ENCODE measurements at regions not wholly inside any gene's neighbourhood (a gene's known extent, or its start where the extent isn't known, plus 50 kb on each side); places are given as distances from the start of the nearest gene placed in this dataset.
"Not testable (repeated sequence)": the region's sequence is repeated elsewhere in the genome, so short reads cannot be mapped to it uniquely, and the experiment has no call there.

GRCh38 chr14:105705862-105706700, 179.7 kb downstream of the TMEM121 start:
- not testable (repeated sequence) for H3K9me3 Mint-ChIP-seq (ENCODE audit: unreplicated experiment); H3K4me1 Mint-ChIP-seq (ENCODE audit: unreplicated experiment); H3K27ac Mint-ChIP-seq (ENCODE audit: unreplicated experiment); DNase-seq (ENCODE audit: extremely low spot score, unreplicated experiment); H3K4me3 Mint-ChIP-seq (ENCODE audit: unreplicated experiment); H3K27me3 Mint-ChIP-seq (ENCODE audit: unreplicated experiment); H3K36me3 Mint-ChIP-seq (ENCODE audit: unreplicated experiment)

- DNase-seq (ENCODE audit: extremely low spot score, unreplicated experiment); H3K9me3 Mint-ChIP-seq (ENCODE audit: unreplicated experiment); H3K4me1 Mint-ChIP-seq (ENCODE audit: unreplicated experiment); H3K27me3 Mint-ChIP-seq (ENCODE audit: unreplicated experiment); H3K27ac Mint-ChIP-seq (ENCODE audit: unreplicated experiment); H3K36me3 Mint-ChIP-seq (ENCODE audit: unreplicated experiment); H3K4me3 Mint-ChIP-seq (ENCODE audit: unreplicated experiment): not testable (repeated sequence)
These were observed 180.3 kb downstream of the TMEM121 start for GRCh38 chr14:105706701-105707019.

DNA sequence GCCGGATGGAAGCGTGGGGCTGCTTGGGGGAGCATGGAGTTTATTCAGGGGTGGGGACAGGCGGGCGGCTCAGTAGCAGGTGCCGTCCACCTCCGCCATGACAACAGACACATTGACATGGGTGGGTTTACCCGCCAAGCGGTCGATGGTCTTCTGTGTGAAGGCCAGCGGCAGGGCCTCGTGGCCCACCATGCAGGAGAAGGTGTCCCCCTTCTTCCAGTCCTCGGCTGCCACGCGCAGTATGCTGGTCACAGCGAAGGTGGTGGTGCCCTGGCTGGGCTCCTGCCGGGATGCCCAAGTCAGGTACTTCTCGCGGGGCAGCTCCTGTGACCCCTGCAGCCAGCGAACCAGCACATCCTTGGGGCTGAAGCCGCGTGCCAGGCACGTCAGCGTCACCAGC, 180.7 kb downstream of the TMEM121 start:
- H3K4me1 Mint-ChIP-seq (ENCODE audit: unreplicated experiment); H3K4me3 Mint-ChIP-seq (ENCODE audit: unreplicated experiment); H3K36me3 Mint-ChIP-seq (ENCODE audit: unreplicated experiment); H3K27ac Mint-ChIP-seq (ENCODE audit: unreplicated experiment); H3K27me3 Mint-ChIP-seq (ENCODE audit: unreplicated experiment); H3K9me3 Mint-ChIP-seq (ENCODE audit: unreplicated experiment): not testable (repeated sequence)
- DNase-seq (ENCODE audit: extremely low spot score, unreplicated experiment) = peak; percentile 86

DNA sequence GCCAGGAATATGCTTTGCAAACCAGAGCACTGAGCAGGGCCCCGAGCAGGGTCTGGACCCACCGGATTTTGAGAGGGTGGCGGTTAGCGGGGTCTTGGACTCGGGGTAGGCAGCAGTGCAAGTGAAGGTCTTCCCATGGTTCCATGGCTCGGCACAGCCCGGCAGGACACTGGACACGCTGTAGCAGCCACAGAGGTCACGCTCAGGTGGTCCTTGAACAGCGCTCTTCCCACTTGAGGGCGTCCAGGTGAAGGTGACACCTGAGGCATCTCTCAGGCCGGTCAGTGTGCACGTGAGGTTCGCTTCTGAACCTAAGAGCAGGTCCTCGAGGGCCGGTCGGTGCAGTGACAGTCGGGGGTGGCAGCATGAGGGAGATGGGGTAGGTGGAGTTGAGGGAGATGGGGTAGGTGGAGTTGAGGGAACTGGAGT, 181.4 kb downstream of the TMEM121 start:
- H3K4me1 Mint-ChIP-seq (ENCODE audit: unreplicated experiment); H3K36me3 Mint-ChIP-seq (ENCODE audit: unreplicated experiment); H3K27ac Mint-ChIP-seq (ENCODE audit: unreplicated experiment); H3K4me3 Mint-ChIP-seq (ENCODE audit: unreplicated experiment); DNase-seq (ENCODE audit: extremely low spot score, unreplicated experiment); H3K27me3 Mint-ChIP-seq (ENCODE audit: unreplicated experiment); H3K9me3 Mint-ChIP-seq (ENCODE audit: unreplicated experiment): not testable (repeated sequence)

- not testable (repeated sequence) for H3K27ac Mint-ChIP-seq (ENCODE audit: unreplicated experiment); H3K36me3 Mint-ChIP-seq (ENCODE audit: unreplicated experiment); H3K4me3 Mint-ChIP-seq (ENCODE audit: unreplicated experiment); H3K4me1 Mint-ChIP-seq (ENCODE audit: unreplicated experiment); H3K9me3 Mint-ChIP-seq (ENCODE audit: unreplicated experiment); H3K27me3 Mint-ChIP-seq (ENCODE audit: unreplicated experiment)
- peak; percentile 84 for DNase-seq (ENCODE audit: extremely low spot score, unreplicated experiment)
These were observed 182.1 kb downstream of the TMEM121 start for GRCh38 chr14:105708251-105709134.

DNA sequence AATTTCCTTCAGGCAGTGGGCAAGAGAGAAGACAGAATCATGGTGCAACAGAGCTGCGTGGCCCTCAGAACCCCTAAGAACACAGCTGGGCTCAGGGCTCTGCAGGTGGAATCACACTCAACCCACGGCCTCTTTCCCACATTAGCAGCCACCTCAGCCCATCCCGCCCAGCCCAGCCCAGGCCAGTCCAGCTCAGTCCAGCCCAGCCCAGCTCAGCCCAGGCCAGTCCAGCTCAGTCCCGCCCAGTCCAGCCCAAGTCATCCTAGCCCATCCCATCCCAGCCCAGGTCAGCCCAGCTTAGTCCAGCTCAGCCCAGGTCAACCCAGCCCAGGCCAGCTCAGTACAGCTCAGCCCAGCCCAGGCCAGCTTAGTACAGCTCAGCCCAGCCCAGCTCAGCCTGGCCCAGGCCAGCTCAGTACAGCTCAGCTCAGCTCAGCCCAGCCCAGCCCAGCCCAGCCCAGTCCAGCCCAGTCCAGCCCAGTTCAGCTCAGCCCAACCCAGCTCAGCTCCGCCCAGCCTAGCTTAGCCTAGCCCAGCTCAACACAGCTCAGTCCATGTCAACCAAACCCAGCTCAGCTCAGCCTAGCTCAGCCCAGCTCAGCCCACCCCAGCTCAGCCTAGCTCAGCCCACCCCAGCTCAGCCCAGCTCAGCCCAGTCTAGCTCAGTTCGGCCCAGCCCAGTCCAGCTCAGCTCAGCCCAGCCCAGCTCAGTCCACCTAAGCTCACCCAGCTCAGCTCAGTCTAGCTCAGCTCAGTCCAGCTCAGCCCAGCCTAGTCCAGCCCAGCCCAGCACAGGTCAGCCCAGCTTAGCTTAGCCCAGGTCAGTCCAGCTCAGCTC, 183.1 kb downstream of the TMEM121 start:
- Mint-ChIP-seq H3K9me3 (ENCODE audit: unreplicated experiment) (peaks cover 3% of the 10 kb centered on the region), H3K4me1 (ENCODE audit: unreplicated experiment) (no peaks in the 10 kb centered on the region), H3K36me3 (ENCODE audit: unreplicated experiment) (no peaks in the 10 kb centered on the region), H3K27ac (ENCODE audit: unreplicated experiment) (no peak overlapping the region), H3K27me3 (ENCODE audit: unreplicated experiment) (no peaks in the 10 kb centered on the region), H3K4me3 (ENCODE audit: unreplicated experiment) (no peak overlapping the region)
- no peak for TF ChIP-seq CTCF (IDR thresholded peaks at IDR 0.05)
- no peak for DNase-seq (ENCODE audit: extremely low spot score, unreplicated experiment)

All from osteocyte (in vitro differentiated cells).